IPS-NIHi7 (cell line): ENCODE measurements at regions not wholly inside any gene's neighbourhood (a gene's known extent, or its start where the extent isn't known, plus 50 kb on each side); places are given as distances from the start of the nearest gene placed in this dataset.
A peak's percentile ranks its signal among the peaks of the same experiment; 100 is the strongest.

ENCODE experiments used
- DNase-seq: peaks from one replicate; pipeline ENCODE4 v3.0.0; 2012; ENCODE audit warnings: mixed read lengths; ENCODE audit errors: extremely low spot score

DNA sequence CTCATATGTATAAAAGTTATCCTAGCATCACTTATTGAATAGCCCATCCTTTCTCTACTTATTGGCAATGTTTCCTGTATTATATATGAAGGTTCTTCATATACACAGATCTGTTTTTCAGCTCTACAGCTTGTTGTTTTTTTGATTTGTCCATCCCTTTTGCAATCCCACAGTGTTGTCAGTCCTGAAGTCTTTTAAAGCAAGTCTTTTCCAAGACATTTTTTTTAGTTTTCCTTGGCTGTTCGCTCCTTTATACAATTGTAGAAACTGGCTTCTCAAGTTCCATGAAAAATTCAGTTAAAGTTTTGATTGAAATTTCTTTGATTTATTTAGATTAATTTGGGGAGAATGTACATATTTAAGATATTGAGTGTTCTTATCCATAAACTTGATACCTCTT lies 295.3 kb upstream of the SORL1-AS1 start:
- DNase-seq, result no peak

DNA sequence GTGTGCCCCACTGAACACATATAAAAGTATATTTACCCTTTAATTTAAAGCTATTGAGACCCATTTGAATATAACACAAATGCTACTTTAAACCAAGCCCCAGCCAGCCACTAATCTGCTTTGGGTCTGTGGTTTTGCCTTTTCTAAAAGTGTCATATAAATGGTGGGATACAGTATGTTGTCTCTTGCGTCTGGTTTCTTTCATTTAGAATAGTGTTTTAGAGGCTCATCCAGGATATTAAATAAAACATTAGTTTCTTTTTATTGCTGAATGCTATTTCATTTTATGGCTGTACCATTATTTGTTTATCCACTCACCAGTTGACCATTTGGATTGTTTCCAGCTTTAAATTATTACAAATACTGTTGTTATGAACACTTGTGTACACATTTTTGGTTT lies 290.5 kb upstream of the SORL1-AS1 start:
- no peak for DNase-seq

DNA sequence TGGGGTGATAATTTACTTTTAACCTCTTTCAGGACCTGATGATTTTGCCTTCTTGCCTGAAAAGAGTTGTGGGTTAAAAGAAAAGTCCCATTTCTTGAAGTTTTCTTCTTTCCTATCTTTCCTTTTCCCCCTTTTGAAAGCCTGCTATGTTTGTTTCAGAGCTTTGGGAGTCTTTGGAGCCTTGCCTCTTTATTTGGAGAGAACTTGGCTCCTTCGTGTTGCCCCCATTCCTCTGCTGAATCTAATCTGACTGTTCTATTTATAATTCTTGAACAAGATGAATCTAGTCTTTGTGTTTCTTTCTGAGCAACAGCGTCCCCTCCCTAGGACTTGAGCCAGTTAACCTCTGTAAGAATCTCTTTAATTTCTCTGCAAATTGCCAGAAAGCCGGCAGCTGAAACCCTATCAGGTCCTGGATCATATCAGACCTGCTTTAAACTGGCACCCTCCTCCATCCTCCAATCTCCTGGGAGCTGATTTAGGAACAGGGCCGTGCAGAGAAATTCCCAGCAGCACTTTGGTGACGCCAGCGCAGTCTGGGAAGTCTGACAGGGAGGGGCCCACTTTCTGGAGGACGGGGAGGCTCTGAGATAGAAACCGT lies 289.1 kb upstream of the SORL1-AS1 start:
- no peak for DNase-seq

DNA sequence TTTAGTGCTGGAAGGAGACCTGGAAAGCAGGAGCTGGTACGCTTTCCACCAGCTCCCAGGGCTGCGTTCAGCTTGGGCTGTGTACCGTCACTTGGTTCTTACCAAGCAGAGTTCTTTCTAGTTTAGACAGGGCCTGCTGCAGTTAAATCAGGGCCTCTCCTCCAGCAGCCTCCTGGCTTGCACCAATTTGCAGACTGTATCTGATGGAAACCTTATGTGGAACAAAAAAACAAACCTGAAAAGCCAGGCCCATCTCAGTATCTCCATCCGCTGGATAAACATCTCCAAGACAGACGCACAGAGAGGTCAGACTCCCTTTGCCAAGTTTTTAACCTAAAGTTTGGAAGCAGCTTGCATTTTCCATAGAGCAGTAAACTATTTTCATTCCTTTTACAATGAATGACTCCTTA lies 288.6 kb upstream of the SORL1-AS1 start:
- no peak for DNase-seq

DNA sequence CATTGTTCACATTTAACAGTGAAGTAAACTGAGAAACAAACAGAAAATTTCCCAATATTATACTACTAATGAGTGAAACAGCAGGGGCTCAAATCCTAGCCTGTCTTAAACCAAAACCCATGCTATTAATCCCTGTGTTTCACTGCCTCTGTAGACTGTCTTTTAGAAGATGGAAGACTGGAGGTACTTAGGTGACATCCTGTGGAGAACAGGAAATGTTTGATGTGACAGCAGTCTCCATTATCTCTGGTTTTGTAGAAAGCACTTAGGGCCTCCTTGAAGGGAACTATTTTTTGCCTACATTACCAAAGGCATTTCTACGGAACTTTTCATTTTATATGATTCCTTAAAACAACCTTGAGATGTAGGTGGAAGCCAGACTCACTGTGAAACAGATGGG lies 288.1 kb upstream of the SORL1-AS1 start:
- no peak for DNase-seq

DNA sequence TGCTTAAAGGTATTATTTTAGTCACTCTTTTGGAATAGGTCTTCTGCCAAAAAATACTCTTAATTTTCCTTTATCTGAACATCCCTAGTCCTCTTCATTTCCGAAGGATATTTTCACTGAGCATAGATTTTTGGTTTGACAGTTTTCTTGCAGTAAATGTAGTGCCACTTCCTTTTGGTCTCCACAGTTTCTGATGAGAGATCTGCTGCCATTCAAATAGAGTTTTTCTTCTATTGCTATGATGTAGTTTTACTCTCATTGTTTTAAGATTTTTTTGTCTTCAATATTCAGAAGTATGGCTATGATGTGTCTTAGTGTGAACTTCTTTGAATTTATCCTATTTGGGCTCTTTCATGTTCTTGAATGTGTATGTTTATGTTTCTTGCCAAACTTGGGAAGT lies 281.1 kb upstream of the SORL1-AS1 start:
- DNase-seq, result no peak

DNA sequence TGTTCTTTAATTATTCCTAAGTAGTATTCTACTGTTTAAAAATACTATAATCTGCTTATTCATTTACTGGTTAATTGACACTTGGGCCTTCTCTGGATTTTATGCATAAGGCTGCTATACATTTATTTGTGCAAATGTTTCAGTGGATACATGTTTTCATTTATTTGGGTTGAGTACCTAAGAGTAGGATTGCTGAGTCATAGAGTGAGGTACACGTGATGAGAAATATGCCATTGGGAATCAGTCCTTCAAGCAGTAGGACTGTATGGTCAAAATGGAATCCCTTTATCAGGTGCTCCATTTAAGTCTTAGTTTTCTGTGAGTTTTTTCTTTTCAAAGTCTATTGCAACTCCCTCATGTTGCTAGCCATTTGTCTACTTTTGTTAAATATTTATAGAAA lies 275.2 kb upstream of the SORL1-AS1 start:
- DNase-seq, result no peak

DNA sequence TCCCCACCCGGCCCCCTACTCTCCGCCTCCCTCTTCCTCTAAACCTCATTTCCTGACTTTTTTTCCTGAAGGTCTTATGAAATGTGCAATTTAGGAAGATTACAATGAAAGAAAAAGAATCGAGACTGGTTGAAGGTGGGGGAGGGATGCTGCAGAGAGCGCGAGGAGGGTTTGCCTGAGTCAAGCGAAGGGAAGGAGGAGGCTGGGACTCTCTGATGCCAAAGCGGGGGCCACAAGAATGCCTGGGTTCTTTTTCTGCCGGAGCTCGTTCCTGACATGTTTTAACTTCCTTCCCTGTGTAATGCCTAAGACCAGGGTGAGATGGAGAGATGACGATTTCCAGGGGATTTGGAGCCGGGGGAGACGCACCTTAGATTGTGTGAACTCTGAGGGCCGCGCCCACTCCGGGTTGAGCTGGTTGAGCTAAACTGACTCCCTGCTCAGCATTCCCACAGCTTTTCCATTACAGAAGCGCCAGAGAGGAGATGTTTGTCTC lies 270.5 kb upstream of the SORL1-AS1 start:
- DNase-seq, result peak; percentile 34

DNA sequence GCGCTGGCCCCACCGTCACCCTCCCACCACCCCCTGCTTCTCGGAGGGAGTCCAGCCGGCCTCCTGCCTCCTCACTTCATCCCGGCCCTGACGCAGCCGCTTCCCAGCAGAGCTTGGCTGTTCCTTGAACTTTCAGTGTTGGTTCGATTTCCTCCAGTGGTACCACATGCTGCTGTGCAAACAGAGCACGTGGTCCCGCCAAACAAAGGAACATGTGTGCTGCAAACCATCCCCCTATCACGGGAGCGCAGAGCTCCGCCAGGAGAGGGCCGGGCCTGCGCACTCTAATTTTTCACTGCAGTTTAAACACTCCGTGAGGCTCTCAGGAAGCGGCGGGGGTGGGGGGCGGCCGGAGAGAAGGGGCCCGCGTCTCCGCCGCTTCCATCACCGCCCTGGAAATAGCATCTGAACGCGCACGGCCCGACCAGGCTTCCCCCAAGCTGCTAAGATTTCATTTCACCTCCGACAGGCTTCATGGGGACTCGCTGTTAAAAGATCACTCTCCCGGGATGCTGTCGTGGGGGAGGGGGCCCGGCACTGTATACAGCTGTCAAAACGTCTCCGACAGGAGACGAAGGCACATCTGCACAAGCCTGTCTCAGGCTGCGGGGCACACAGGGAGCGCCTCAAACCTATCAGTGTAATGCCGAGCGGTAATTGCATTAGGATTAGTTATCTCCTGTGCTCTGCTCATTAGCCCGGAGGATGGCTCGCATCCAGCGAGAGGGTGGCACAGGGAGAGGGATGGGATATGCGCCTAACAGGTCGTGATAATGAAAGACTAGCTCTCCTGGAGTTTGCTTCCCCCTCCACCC lies 269.9 kb upstream of the SORL1-AS1 start:
- peak; percentile 74 for DNase-seq

DNA sequence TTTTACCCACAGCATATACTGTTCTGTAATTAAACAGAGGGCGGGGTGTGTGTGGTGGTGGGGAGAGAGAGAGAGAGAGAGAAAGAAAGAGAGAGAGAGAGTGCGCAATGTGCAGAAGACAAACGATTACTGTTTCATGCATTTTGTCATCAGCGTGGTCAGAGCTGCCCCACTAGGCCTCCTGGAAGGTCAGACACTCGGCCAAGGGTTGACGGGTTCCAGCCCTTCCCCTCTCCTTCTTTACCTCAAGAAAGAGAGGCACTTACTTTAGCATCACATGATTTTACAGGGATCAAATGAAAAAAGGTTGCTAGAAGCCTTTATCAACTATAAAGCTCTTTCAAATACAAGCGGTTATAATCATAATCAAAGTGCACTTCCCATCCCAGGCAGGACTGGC lies 269.2 kb upstream of the SORL1-AS1 start:
- DNase-seq, result no peak

DNA sequence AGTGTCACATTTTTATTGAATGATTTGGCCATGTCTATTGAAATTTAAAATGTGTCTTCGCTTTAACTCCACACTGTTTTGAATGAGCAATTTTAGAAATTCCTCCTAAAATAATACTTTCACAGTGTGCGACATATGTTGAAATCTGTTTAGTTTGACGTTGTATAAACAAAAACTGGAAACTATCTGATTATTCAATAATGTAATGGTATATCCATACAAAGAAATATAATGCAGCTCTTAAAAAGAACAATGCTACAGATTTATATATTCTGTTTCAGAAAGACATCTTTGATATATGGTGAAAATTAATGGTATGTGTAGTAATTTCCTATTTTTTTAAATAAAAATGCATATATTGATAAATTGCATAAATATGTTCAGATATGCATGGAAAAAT lies 268.7 kb upstream of the SORL1-AS1 start:
- no peak for DNase-seq

DNA sequence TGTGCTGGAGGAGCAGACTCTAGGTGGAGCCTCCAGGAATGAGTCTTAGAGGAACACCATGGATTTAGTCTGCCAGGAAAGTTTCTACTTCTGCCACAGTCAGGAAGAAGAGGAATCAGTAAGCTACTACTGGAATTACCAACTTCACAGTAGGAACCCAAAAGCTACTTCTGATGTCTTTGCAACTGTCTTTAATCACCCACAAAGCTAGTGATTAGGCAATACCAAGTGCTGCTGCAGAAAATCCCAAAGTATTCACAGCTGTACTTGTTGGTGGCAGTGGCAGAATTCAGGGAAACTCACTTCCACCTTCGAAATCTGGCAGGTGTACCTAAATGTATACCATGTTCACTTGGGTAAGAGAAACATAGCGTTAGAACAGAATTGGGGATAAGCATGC lies 264.5 kb upstream of the SORL1-AS1 start:
- no peak for DNase-seq

DNA sequence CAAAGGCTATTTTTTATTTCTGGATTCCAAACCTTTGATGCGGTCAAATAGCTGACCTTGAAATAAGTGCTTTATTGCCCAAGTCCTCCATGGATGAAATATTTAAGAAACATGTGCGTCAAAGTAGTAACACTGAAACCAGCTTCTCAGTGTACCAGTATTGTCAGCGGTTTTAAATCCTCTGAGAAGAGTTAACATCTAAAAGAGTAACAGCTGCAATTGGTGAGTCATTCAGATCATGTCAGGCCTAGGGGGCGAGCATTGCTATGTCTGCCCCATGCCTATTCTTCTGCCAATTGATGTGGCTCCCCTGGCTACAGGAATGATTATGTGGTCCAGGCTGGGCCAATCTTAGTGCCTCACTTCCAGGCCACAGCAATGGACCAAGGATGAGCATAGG lies 263.3 kb upstream of the SORL1-AS1 start:
- no peak for DNase-seq

DNA sequence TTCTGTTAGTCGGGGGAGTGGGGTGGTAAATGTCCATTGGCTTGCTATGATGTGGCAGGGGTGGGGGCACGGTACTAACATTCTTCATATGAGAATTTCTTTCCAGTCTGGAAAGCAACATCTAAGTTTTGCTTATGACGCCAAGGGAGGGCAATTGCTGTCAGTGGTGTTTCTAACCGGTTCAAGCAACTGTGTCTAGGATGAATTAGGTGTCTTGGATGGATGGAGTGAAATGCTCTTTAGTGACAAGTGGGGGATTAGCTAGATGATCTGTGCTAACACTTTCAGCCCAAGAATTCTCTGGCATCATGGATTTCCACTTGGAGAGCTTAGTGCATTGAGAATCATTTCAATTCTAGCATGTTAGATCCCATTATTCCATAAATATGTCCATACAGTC lies 262.6 kb upstream of the SORL1-AS1 start:
- DNase-seq, result no peak

DNA sequence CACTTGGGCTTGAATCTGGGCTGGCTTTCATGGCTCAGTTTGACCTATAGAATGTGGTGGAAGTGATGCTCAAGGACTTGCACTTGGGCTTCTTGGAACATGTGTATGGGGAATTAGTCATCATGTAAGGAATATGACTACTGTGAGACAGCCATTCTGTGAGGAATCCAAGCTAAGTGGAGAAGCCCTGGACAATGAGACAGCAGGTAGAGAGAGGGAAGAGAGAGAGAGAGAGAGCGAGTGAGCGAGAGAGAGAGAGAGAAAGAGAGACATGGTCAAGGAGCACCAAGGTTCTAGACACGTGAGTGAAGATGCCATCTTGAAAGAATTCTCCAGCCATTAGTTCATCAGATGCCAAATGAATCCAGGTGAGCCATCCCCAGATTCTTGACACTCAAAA lies 261.6 kb upstream of the SORL1-AS1 start:
- no peak for DNase-seq

DNA sequence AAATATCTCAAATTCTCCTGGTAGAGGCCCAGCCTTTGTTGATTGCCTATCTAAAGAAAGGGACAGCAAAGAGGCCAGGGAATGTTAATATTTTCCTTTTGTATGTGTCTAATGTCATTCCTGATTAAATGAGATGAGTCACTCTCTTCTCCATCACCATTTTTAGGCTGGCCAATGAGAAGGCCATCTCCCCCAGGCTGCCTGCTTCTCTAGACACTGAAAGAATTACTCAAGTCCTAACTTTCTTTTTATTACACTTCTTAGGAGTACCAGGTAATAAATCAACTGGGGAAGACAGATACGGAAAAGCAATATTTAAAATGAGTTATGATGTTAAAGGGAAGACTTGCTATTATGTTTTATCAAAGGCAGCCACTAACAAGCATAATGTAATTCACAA lies 259.2 kb upstream of the SORL1-AS1 start:
- DNase-seq, result no peak

DNA sequence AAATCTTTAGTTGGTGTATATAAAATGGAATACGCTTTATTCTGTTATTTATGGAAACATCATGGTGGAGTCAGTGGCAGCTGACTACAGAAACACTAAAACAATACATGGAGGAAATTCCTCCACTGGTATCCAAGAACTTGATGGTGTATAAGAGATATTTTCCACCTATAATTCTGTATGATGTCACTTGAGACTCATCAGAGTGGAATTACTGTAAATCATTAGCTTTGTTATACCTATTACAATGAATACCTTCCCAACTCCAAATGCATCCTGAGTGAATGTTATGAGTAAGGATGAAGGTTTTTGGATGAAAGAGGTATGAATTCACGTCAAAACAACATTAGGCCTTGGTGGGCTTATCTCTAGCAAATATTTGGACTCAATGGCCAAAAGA lies 258.5 kb upstream of the SORL1-AS1 start:
- no peak for DNase-seq

DNA sequence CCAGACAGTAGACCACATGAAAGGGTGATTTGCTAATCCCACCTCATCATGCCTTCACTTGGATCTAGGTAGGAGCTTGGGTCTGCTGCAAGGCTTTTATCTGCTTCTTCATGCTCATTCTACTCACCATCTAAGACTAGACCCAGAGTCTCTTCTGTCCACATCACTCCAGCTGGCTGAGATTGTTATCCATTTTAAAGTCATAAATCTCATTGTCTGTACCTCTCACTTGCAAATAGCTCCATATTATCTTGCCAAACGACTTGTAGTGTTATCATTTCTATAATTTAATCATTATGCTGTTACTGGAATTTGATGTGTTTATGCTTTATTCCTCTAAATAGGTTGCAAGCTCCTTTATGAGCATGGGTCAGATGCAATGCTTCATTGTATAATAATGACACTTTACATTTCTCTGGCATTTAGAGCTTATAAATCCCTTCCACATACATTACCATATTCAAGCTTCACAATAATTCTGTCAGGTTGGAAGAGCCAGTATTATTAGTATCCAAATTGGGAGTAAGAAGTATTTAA lies 254.2 kb upstream of the SORL1-AS1 start:
- no peak for DNase-seq

DNA sequence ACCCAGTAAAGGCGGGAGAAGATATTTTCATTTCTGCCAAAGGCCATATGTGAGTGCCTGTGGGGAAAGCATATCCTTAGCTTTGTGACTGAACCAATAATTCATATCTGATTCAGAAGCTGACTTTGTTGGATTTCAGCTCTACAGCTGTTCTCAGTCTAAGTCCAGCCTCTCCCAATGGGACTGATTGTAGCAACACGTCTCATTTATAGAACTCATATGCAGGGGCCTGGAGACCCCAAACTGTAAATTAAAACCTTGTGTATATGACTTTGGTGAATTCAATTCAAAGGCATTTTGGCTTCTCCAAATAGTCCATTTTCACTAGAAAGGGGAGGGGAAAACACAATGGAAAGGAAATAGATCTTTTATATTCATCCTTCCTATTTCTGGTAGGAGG lies 250.4 kb upstream of the SORL1-AS1 start:
- DNase-seq, result no peak

DNA sequence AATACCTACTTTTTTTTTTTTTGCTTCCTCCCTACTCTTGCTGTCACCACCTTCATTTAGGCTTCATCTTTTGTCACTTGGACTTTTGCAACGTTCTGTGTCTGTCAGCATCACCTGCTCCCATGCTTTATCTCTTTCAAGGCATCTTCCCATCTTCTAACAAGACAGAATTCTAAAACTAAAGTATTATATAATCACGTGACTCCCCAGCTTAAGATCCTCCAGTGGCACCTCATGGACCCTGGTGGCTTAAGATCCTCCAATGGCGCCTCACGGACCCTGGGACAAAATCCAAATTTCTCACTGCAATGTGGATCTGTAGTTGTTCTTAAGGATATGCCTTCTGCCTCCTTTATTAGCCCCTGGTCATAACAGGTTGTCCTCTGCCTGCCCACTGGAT lies 248.2 kb upstream of the SORL1-AS1 start:
- no peak for DNase-seq

DNA sequence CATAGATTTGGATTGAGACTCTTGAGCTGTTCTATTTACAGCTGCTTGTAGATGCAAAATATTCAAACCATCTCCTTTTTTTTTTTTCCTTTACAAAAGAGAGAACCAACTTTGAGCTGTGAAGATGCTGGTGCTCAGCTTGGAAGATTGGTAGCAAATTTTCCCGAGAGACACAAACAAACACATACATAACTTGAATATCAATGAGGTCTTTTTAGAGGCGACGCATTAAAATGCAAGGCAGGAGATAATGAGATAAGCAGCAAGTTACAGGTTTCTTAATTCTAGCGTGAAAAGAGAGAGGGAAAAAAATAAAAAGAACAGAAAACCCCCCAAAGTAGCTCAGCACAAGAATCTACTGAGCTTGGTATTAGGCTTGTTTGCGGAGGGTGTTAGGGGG lies 247.0 kb upstream of the SORL1-AS1 start:
- DNase-seq, result no peak

DNA sequence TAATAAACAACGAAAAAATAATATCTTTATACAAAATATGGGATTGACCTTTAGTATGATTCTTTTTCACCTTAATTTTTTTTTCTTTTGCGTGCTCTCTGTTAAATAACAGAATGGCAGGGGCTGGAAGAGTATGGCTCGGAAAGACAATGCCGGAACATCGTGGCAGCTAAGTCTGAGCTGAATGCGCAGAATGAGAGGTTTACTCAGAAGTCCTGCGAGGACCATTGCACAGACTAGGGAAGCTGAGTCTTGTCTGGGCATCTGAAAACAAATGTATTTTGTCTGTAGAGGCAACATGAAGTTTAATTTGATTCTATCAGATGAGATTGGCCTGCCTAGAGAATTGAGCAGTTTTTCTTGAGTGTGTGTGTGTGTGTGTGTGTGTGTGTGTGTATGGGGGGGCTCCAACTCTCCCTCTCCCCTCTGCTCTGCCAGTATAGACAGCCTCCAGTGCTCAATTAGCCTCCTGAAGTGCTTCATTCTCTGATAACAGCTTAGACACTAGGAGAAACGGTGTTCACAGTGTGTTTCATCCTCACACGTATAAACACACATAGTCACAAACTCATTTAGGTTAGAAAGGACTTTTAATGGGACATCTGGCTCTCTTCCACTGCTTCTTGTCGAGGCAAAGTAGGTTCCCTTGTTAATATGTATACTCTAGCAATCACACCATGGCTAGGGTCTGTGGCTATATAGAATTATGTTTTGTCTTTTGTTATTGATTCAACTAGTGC lies 244.3 kb upstream of the SORL1-AS1 start:
- DNase-seq, result no peak
